Endothelial cell of umbilical vein (primary cell): ENCODE measurements at regions not wholly inside any gene's neighbourhood (a gene's known extent, or its start where the extent isn't known, plus 50 kb on each side); places are given as distances from the start of the nearest gene placed in this dataset.

Experiments
- EZH2 ChIP-seq: IDR thresholded peaks from 2 replicates; pipeline ENCODE4 v1.6.1; 2012; ENCODE audit warnings: borderline replicate concordance, low read depth, mild to moderate bottlenecking, moderate library complexity, low read length, inconsistent platforms; ENCODE audit not compliant: severe bottlenecking
- GATA2 ChIP-seq: IDR thresholded peaks from 2 replicates; pipeline ENCODE4 v1.7.0; 2011; ENCODE audit warnings: low read depth, mild to moderate bottlenecking, moderate library complexity, mixed read lengths, low read length; ENCODE audit not compliant: insufficient read length, insufficient read depth
- MYC ChIP-seq: IDR thresholded peaks from one replicate; pipeline ENCODE4 v1.6.1; 2011; ENCODE audit warnings: mild to moderate bottlenecking, low read depth, low read length
- TF ChIP-seq, protein P1 (sequence below), 2 donors: IDR thresholded peaks; 1 replicate in 1 of 2; 2 replicates in 1 of 2; pipeline ENCODE4 v1.5.1; 2011; ENCODE audit warnings: low read length in 2 of 2, mild to moderate bottlenecking in 2 of 2, moderate library complexity in 2 of 2, control low read depth in 1 of 2, inconsistent platforms in 1 of 2, low read depth in 1 of 2; ENCODE audit not compliant: insufficient read depth in 1 of 2; ENCODE audit errors: extremely low read depth in 1 of 2

- TF ChIP-seq, protein P1, sequence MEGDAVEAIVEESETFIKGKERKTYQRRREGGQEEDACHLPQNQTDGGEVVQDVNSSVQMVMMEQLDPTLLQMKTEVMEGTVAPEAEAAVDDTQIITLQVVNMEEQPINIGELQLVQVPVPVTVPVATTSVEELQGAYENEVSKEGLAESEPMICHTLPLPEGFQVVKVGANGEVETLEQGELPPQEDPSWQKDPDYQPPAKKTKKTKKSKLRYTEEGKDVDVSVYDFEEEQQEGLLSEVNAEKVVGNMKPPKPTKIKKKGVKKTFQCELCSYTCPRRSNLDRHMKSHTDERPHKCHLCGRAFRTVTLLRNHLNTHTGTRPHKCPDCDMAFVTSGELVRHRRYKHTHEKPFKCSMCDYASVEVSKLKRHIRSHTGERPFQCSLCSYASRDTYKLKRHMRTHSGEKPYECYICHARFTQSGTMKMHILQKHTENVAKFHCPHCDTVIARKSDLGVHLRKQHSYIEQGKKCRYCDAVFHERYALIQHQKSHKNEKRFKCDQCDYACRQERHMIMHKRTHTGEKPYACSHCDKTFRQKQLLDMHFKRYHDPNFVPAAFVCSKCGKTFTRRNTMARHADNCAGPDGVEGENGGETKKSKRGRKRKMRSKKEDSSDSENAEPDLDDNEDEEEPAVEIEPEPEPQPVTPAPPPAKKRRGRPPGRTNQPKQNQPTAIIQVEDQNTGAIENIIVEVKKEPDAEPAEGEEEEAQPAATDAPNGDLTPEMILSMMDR (IDR thresholded peaks at IDR 0.05; ENCODE audit: extremely low read depth in 1 of 2, insufficient read depth in 1 of 2, low read depth in 1 of 2, low read length in 2 of 2): no peak
- TF ChIP-seq EZH2 (no peak), MYC (no peak), GATA2 (no peak)
Observed at GRCh38 chr5:88049156-88049555, 219.5 kb downstream of the TMEM161B start.
